H1 (cell line): ENCODE measurements at regions not wholly inside any gene's neighbourhood (a gene's known extent, or its start where the extent isn't known, plus 50 kb on each side); places are given as distances from the start of the nearest gene placed in this dataset.

Experiments used
- CEBPB ChIP-seq: IDR thresholded peaks from 2 replicates; pipeline ENCODE4 v1.6.1; 2012; ENCODE audit warnings: low read depth, low read length
- CHD1 ChIP-seq: IDR thresholded peaks from 2 replicates; pipeline ENCODE4 v1.6.1; 2012; ENCODE audit warnings: low read depth, low read length, improper control_type of control experiment
- CHD2 ChIP-seq: IDR thresholded peaks from 2 replicates; pipeline ENCODE4 v1.6.1; 2012; ENCODE audit warnings: low read length, improper control_type of control experiment
- RNF2 ChIP-seq: fragments of 200-900, 300-1000 bp; sonication (generic); IDR thresholded peaks from 2 replicates; pipeline ENCODE4 v1.7.1; 2016; ENCODE audit warnings: borderline replicate concordance, low read depth, mild to moderate bottlenecking, antibody characterized with exemption, low read length; ENCODE audit not compliant: poor library complexity, severe bottlenecking; ENCODE audit errors: missing control alignments
- SIRT6 ChIP-seq: IDR thresholded peaks from one replicate; pipeline ENCODE4 v1.7.1; 2012; ENCODE audit warnings: low read length, inconsistent platforms
- SIX5 ChIP-seq: IDR thresholded peaks from 2 replicates; pipeline ENCODE4 v1.6.1; 2011; ENCODE audit warnings: mild to moderate bottlenecking, low read depth, low read length
- TEAD4 ChIP-seq: IDR thresholded peaks from 2 replicates; pipeline ENCODE4 v1.6.1; 2012; ENCODE audit warnings: low read depth, low read length, inconsistent platforms, mixed read lengths
- YY1 ChIP-seq: IDR thresholded peaks from 2 replicates; pipeline ENCODE4 v1.6.1; 2011; ENCODE audit warnings: low read depth, mild to moderate bottlenecking, low read length
- TF ChIP-seq, protein P1 (sequence below): fragments of 300-600 bp; sonication (generic); IDR thresholded peaks from 2 replicates; pipeline ENCODE4 v1.7.1; 2012; ENCODE audit warnings: low read length, moderate library complexity, mild to moderate bottlenecking, inconsistent platforms; ENCODE audit not compliant: insufficient replicate concordance
- TF ChIP-seq, protein P2 (sequence below): IDR thresholded peaks from 2 replicates; pipeline ENCODE4 v1.6.1; 2011; ENCODE audit warnings: low read length, improper control_type of control experiment
- TF ChIP-seq, protein P3 (sequence below): IDR thresholded peaks from 2 replicates; pipeline ENCODE4 v1.6.1; 2012; ENCODE audit warnings: inconsistent platforms

DNA sequence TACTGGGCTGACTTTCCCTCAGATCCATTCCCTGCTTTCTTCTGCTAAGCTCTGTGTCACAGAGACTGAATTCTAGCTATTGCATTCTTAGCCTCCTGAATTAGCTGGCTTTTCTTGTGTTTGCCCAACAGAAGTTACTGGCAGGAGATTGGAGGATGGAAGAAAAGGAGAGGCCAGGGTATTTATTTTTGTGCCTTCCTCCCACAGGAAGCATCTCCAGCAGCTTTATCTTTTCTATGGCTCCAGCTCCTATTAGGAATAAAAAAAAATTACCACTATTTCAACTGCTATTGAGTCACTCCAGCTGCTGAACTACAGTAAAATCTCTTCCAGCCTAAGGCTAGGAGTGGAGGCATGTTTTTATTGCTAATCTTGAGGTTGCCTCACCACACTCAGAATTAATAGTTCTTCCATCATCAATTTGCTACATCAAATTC is 492.4 kb downstream of the RFPL4B start (continued):
- TF ChIP-seq, protein P1, sequence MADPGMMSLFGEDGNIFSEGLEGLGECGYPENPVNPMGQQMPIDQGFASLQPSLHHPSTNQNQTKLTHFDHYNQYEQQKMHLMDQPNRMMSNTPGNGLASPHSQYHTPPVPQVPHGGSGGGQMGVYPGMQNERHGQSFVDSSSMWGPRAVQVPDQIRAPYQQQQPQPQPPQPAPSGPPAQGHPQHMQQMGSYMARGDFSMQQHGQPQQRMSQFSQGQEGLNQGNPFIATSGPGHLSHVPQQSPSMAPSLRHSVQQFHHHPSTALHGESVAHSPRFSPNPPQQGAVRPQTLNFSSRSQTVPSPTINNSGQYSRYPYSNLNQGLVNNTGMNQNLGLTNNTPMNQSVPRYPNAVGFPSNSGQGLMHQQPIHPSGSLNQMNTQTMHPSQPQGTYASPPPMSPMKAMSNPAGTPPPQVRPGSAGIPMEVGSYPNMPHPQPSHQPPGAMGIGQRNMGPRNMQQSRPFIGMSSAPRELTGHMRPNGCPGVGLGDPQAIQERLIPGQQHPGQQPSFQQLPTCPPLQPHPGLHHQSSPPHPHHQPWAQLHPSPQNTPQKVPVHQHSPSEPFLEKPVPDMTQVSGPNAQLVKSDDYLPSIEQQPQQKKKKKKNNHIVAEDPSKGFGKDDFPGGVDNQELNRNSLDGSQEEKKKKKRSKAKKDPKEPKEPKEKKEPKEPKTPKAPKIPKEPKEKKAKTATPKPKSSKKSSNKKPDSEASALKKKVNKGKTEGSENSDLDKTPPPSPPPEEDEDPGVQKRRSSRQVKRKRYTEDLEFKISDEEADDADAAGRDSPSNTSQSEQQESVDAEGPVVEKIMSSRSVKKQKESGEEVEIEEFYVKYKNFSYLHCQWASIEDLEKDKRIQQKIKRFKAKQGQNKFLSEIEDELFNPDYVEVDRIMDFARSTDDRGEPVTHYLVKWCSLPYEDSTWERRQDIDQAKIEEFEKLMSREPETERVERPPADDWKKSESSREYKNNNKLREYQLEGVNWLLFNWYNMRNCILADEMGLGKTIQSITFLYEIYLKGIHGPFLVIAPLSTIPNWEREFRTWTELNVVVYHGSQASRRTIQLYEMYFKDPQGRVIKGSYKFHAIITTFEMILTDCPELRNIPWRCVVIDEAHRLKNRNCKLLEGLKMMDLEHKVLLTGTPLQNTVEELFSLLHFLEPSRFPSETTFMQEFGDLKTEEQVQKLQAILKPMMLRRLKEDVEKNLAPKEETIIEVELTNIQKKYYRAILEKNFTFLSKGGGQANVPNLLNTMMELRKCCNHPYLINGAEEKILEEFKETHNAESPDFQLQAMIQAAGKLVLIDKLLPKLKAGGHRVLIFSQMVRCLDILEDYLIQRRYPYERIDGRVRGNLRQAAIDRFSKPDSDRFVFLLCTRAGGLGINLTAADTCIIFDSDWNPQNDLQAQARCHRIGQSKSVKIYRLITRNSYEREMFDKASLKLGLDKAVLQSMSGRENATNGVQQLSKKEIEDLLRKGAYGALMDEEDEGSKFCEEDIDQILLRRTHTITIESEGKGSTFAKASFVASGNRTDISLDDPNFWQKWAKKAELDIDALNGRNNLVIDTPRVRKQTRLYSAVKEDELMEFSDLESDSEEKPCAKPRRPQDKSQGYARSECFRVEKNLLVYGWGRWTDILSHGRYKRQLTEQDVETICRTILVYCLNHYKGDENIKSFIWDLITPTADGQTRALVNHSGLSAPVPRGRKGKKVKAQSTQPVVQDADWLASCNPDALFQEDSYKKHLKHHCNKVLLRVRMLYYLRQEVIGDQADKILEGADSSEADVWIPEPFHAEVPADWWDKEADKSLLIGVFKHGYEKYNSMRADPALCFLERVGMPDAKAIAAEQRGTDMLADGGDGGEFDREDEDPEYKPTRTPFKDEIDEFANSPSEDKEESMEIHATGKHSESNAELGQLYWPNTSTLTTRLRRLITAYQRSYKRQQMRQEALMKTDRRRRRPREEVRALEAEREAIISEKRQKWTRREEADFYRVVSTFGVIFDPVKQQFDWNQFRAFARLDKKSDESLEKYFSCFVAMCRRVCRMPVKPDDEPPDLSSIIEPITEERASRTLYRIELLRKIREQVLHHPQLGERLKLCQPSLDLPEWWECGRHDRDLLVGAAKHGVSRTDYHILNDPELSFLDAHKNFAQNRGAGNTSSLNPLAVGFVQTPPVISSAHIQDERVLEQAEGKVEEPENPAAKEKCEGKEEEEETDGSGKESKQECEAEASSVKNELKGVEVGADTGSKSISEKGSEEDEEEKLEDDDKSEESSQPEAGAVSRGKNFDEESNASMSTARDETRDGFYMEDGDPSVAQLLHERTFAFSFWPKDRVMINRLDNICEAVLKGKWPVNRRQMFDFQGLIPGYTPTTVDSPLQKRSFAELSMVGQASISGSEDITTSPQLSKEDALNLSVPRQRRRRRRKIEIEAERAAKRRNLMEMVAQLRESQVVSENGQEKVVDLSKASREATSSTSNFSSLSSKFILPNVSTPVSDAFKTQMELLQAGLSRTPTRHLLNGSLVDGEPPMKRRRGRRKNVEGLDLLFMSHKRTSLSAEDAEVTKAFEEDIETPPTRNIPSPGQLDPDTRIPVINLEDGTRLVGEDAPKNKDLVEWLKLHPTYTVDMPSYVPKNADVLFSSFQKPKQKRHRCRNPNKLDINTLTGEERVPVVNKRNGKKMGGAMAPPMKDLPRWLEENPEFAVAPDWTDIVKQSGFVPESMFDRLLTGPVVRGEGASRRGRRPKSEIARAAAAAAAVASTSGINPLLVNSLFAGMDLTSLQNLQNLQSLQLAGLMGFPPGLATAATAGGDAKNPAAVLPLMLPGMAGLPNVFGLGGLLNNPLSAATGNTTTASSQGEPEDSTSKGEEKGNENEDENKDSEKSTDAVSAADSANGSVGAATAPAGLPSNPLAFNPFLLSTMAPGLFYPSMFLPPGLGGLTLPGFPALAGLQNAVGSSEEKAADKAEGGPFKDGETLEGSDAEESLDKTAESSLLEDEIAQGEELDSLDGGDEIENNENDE, result no peak
- TF ChIP-seq RNF2 (no peak), CHD1 (no peak), CEBPB (no peak), TEAD4 (no peak), YY1 (no peak), SIRT6 (no peak), CHD2 (no peak), SIX5 (no peak)
- TF ChIP-seq, protein P2, sequence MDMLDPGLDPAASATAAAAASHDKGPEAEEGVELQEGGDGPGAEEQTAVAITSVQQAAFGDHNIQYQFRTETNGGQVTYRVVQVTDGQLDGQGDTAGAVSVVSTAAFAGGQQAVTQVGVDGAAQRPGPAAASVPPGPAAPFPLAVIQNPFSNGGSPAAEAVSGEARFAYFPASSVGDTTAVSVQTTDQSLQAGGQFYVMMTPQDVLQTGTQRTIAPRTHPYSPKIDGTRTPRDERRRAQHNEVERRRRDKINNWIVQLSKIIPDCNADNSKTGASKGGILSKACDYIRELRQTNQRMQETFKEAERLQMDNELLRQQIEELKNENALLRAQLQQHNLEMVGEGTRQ, result no peak
- TF ChIP-seq, protein P3, sequence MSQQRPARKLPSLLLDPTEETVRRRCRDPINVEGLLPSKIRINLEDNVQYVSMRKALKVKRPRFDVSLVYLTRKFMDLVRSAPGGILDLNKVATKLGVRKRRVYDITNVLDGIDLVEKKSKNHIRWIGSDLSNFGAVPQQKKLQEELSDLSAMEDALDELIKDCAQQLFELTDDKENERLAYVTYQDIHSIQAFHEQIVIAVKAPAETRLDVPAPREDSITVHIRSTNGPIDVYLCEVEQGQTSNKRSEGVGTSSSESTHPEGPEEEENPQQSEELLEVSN, result no peak
